NCI-H1436 treated with DMSO at 0.1 percent for 48 hours (cell line): ENCODE measurements at regions not wholly inside any gene's neighbourhood (a gene's known extent, or its start where the extent isn't known, plus 50 kb on each side); places are given as distances from the start of the nearest gene placed in this dataset.

ENCODE experiments used
- DNase-seq: peaks from one replicate; lab custom pipeline; 2025; lab: John Stamatoyannopoulos, UW

DNA sequence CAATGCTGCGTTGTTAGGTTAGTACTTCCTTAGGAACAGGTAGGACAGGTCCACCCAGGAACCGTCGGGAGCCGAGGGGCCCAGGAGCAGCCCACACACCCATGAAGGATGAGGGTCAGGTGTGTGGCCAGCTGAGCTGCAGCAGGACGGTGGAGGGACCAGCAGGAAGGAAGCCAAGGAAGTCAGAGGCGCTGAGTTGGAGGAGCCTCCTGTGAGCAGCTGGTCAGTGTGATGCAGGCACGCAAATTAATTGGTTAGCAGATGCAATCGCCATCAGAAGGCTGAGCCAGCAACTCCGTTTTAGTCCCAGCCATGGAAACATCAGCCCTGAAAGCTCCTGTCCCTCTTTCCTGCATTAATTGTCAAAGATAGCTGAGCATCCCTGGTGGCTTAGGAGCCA is 114.9 kb upstream of the SOX1 start:
- DNase-seq, result no peak

DNA sequence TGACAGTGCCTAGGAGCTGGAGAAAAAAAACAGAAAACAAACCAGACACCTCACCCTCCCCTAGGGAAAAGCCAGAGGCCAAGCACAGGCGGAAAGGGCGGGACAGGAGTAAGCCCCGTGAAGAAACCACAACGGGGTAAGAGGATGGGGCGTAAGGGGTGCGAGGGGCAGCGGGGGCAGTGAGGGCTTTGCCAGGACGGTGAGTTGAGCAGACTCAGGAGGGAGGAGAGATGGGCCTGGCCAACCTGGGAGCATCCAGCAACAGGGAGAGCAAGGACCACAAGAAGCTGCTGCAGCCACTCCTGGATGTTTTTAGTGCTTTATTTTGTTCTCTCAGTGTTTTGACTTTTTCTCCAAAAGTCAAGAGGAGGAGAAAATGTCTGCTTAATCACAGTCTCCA is 114.1 kb upstream of the SOX1 start:
- no peak for DNase-seq

DNA sequence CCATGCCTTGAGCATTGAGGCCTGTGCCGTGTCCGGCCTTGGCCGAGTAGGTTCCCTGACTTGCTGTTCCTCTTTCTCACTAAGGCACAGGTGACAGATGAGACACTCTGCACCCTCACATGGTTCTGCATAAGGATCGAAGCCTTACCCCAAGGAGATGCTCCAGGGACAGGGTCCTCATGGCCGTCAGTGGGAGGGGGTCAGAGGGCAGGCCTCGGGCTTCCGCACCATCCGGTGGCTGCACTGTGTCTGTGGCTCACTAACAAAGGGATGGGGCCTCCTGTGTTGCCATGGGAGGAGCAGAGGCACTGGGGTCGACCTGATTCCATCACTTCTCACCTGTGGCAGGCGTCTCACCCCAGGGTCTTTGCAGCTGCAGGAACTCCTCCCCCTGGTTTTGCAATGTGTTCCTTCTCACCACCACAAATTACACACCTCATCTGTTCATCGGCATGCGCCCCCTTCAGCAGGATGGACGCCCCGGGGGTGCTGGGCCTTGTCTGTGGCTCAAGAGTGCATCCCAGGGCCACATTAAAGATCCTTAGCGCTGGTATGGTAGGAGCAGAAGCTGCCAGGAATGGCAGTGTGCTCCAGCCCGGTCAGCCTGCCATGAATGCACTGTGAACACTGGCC is 113.3 kb upstream of the SOX1 start:
- no peak for DNase-seq

DNA sequence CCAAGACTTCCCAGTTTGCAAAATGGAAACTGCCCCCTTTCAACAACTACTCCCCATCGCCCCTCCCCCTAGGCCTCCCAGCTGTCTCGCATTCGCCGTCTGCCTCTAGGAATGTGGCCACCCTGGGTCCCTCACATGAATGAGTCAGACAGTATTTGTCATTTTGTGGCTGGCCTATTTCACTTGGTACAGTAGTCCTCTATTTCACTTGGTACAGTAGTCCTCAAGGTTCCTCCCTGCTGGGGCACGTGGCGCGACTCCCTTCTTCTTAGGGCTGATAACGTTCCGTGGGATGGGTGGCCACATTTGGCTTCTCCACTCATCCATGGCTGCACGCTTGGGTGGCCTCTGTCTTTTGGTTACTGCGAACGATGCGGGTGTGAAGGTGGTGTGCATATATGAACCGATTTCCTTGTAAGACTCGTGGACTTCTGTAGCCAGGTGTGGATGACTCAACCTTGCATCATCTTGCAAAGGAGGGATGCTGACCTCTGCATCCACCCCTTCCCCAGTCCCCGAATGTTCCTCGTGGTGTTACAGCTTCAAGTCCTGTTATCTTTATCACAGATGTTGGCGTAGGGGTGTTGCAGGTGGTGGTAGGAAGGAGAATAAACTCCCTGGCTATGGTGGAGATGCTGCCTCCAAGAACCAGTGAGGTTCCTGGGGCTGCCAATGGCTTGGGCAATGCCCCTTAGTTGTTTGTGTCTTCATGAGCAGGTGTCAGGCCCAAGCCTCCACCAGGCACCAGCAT is 112.1 kb upstream of the SOX1 start:
- no peak for DNase-seq

DNA sequence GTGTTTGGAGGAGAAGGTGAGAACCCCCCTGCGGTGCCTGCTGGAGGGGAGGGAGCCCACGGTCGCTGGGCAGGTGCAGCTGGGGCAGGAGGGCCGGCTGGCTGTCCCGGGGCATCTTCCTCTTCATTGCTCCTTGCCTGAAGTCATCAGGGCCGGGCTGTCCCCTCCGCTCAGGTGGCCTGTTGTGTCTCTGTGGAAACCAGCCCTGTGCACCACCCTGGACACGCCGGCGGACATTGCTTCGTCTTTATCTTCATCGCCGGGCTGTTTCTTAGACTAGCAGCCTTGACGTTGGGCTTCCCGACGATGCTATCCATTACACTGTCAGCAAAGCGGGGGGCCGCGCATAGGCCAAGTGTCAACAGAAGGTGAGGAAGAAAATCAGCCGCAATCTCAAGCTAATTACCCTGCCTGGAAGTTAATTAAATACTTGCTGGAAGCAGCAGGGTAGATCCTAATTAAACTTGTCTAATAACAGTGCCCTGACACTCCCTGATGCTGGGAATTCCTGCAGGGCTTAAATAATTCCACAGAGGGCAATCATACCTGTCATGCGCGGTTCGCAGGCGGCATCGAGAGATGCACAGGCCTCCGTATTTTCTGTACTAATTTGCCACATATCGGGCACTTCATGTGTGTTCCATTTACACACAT is 111.4 kb upstream of the SOX1 start:
- DNase-seq, result no peak

DNA sequence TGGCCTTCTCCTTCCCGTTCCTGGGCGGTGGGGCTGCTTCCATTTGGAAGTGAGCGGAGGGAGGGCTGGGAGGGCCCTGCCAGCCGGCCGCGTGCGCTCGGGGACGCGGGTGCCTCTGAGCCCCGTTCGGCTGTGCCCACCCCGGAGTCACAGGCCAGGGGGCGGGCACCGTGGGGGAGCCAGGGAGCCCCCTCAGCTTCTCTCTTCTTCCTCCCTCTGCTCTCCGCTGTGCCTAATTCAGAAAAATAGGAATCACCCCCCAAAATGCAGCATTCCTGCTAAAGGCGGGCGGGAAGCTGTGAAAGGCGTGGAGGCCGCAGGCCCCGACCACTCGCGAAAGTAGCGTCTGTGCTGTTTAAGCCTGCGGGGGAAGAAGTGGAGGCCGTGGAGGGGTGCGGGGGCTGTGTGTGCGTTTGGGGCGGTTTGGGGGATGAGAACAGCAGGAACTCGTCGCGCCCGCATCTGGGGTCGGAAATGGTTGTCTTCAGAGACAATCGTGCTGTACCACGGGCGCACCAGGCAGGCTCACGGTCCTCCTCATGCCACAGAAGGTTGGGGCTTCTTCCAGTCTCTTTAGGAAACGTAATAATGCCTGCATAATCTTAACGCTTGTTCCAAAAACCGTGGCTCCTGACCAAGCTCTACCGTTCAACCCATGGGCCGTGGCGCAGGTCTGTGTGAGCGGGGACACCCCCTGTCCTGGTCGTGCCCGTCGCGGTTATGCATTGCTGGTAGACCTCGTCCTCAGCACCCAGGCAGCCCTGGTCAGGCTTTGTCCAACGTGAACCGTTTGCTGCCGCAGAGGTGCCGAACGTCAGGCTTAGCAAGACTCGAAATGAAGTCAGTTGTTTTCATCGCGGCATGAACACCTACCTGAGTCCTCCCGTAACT is 110.4 kb upstream of the SOX1 start:
- DNase-seq, result no peak

DNA sequence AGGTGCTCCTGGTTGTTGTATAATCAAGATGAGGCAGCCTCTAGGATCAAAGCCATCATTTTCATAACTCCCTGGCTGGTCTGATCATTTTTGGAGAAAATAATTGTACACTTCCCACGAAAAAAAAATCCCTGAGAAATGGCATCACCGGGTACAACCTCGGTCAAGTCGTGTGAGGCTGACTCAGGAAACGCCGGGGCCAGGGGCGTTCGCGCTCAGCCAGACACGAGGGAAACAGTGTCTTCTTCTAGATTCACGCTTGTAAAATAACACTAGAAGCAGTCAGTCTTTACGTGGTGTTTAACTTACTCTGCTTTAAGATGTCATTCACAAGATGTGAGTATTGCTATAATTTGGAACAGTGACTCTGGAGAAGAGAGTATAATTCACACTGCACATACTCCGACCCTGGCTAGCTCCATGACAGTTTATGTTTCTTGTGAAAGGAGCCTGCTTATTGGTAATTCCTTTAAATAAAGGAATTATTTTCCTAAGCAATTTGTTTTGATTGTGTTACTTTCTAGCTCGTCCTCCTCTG is 109.0 kb upstream of the SOX1 start:
- no peak for DNase-seq

DNA sequence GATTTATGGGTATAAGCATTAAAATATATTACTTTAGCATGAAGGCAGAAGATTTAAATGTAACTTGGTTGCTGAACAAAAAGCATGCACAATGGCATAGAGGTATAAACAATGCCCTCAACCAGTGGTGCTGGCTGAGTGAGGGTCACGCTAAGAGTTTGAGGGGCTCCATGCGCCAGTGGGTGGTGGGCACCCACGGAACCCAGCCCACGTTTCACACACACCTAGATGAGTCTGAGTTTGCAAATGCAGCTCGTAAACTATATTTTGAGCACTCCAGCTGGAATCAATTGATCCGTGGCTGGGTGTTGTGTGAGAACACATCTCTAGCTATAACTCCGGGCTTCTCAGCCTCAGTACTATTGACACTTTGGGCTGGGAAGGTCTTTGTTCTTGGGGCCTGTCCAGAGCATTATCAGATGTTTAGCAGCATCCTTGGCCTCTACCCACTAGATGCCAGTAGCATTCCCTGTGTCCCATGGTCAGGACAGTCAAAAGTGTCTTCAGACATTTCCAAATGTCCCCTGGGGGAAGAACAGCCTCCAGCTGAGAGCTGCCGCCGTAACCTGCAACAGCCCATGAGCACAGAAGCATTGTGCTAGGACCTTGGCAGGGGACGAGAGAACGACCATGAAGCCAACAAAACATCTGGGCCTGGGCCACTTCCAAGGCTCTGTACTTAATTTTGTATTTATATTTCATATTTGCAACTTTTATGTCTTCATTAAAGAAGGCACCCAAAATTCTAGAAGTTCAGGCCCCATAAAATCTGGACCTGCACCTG is 108.1 kb upstream of the SOX1 start:
- no peak for DNase-seq

DNA sequence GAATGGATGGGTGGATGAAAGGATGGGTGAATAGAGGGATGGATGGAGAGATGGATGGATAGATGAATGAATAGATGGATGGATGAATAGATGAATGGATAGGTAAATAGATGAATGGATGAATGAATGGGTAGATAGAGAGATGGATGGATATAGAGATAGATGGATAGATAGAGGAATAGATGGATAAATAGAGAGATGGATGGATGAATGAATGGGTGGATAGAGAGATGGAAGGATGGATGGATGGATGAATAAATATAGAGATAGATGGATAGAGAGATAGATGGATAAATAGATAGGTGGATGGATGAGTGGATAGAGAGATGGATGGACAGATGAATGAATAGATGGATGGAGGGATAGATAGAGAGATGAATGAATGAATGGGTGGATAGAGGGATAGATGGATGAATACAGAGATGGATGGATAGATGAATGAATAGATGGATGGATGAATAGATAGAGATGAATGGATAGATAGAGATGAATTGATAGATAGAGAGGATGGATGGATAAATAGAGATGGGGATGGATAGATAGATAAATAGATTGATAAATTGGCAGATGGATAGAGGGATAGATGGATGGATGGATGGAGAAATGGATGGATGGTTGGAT is 106.7 kb upstream of the SOX1 start:
- no peak for DNase-seq

DNA sequence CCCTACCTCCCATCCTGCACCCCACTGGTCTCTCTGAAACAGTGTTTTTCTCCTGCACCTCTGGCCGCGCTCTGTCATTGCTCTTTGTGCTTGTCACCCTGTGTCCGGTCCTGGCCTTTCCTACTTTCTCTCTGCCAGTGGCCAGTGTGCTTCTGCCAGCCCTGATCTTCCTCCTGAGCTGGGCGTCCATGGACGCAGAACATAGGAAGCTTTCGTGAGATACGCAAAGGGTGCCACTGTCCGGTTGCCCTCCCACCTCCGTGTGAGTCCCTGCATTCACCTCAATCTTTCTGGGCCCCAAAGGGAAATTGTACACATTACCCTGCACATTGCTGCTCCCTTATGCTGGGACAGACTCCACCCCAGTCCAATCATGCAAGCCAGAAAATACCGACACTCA is 105.7 kb upstream of the SOX1 start:
- DNase-seq, result no peak

DNA sequence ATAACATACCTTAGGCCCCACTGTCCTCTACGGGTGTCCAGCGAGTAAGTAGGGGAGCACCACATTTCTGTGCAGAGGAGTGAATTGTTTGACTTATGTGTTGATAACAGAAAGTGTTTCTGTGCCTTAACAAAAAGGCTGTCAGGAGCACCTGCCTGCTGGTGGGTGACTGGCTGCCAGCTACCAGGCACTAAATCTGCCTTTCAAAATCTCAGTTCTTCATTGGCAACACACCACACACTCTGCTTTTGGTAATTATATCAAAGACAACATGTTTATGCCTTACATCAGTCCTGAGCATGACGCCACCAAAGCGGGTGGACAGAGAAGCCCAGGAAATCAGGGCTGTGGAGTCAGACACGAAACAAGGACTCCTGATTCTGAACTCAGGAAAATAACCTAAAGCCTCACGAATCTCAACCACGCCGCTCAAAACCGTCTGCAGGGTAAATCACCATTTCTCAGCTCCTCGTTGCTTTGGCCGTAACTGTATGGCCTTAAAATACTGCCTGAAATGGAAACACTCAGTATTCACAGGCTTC is 105.2 kb upstream of the SOX1 start:
- no peak for DNase-seq

DNA sequence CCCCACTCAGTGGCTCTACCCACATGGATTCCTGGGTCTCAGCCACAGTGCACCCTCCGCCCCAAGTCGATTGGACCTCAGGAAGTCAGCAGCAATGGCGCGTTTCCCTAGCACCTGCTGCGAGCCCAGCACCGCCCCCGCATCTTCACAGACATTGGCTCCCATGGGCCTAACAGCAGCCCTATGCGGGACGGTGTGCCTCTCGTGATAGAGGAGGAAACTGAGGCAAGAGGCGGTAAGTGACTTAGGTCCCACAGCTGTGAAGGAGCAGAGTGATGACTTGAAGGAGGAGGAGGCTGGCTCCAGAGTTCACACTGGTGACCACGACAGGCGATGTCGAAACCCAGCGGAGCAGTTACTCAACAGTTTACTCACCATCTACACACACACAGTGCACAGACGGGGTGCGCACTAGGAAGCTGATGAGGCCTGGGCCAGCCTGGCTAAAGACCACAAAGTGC is 104.5 kb upstream of the SOX1 start:
- DNase-seq, result no peak

DNA sequence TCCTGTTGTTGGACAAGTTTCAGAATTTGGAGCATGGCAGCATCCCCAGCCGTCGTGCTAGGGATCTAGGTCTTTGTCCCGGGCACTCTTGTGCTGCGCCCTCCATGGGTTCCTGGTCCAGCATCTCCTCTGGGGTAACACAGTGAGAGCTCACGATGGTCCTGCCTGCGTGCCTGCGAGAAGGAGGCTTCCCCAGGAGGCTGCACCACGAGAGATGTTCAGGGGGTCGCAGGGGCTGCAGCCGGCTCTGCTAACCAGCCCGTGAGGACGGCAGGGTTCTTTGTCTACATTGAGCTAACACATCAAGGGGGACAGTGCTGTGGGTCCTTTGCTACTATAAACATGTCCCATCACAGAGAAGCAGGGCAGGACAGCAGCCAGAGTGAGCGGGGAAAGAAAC is 103.9 kb upstream of the SOX1 start:
- no peak for DNase-seq

DNA sequence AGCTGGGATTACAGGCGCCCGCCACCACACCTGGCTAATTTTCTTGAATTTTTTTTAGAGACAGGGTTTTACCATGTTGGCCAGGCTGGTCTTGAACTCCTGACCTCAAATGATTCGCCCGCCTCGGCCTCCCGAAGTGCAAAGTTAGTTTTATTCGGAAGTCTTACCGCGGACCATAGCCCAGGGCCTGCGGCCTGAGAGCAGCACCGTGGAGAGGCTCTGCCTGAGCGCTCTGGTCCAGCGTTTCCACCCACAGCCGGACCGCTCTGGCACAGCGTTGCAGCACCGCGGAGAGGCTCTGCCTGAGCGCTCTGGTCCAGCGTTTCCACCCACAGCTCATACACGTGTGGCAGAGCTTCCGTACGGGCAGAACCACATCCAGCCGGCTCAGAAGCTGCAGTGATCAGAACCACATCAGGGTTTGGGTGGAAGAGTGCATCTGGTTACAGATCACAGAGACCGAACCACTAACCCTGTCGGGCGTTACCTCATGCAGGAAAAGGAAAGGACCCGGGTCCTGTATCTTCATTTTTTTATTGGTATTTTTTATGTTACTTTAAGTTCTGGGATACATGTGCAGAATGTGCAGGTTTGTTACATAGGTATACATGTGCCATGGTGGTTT is 102.4 kb upstream of the SOX1 start:
- no peak for DNase-seq

DNA sequence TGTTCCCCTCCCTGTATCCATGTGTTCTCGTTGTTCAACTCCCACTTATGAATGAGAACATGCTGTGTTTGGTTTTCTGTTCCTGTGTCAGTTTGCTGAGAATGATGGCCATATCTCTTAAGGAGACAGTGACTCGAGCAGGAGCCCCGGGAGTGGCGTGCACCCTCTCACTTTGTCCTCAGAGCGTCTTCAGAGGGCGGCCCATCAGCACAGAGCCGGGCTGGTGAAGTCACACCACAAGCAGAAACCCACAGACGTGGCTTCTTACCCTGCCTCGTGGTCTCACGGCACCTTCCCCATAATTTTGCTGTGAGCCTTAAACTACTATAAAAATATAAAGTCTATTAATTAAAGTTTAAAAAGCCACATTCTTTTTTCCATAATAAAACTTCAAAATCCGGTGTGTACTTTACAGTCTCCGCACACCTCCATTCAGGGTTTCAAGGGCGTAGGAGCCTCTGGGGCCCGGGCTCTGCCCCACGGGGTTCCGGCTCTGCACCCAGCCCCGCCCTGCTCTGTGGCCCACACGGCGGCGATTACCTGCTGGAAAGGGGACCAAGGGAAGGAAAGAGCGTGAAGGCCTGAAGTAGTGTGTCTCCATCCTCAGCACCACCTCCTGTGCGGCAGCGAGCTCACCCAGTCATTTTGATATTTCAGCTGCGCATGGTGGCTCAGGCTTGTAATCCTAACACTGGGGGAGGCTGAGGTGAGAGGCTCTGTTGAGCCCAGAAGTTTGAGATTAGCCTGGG is 101.3 kb upstream of the SOX1 start:
- no peak for DNase-seq

DNA sequence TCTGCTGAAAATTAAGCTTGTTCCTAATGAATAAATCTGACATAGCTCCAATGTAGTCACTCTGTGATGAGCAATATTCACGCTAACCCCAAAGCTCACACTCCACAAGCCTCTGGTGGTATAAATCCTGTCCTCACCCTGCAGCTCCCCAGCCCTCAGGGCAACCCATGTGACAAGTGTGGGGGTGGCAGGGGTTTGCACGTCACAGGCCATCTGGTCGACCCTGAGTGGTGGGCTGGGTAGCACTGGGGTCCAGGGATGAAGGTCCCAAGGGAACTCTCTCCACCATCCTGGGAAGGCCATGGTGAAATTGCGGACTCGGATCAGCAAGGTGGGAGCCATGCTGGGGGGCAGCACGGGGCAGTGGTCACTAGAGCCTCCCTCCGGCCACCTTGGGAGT is 100.0 kb upstream of the SOX1 start:
- DNase-seq, result no peak

DNA sequence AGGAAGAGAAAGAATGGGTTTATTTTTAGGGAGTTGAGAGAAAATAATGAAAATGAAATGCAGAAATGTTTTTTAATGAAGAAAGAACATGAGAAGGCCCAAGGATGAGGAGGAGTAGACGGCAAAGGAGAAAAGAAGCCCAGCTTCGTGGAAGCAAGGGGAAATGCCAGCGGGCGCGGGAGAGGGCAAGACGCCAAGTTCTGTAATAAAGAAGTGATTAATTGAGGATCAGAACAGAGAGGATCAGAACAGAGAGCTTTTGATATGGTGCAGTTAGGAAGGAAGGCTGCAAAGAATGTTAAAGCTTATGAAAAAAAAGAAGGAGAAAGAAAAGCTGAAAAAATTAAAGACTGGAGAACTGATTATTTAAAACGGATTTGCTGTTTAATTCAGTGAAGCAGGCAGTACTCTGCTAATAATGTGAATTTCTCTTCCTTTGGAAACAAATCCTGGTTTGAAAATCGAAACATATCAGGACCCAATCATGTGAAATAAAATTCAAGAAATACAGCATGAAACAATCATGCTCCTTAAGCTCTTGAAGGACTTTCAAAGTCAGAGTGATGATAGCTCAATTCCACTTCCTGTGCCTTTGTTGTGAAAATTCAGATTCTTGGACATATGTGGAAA is 99.3 kb upstream of the SOX1 start:
- no peak for DNase-seq

DNA sequence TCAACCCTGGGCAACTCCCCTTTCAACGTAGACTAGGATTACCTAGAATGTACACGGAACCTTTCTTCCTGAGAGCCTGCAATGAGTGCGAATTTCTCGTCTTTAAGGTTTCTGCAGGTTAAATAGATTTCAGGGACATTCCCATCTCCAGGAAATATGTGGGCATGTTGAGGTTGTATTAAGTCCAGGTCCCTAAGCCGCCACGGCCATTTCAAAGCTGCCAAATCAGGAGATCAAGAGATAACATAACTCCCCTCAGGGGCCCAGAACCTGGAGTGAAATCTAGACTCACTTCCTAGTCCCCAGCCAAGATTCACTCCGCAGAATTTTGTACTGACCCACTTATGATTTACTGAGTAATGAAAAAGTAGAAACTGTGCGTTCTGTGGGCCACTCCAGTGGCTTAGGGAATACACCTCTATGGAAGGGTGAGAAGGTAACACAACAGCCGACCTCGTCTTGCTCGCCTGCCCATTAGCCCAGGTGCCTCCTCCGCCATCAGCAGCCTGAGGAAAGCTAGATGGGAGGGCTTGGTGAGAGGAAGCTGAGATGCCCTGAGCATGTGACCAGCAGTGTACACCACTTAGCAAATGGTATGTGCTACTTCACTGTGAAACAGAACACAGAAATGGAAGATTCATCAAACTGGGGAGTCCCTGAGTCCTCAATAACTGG is 98.5 kb upstream of the SOX1 start:
- DNase-seq, result no peak
